ENCODE measurements at regions not wholly inside any gene's neighbourhood (a gene's known extent, or its start where the extent isn't known, plus 50 kb on each side); places are given as distances from the start of the nearest gene placed in this dataset.

GRCh38 chr3:117407317-117407716 lies 697.7 kb downstream of the TUSC7 start:
- no peaks in the 10 kb centered on the region for H3K36me3 ChIP-seq
- H3K27me3 ChIP-seq: no peaks in the 10 kb centered on the region
- no peaks in the 10 kb centered on the region for H3K4me1 ChIP-seq
- H3K4me3 ChIP-seq: no peak overlapping the region
- no peak for DNase-seq
- TF ChIP-seq POLR2A (IDR thresholded peaks at IDR 0.05) (no peak), CTCF (IDR thresholded peaks at IDR 0.05) (peak in 3 of 6 experiments; percentile 22 to 41 (median 24))
- H3K9me3 ChIP-seq: no peaks in the 10 kb centered on the region
- no peak overlapping the region for H3K27ac ChIP-seq

GRCh38 chr3:117408811-117409210 lies 699.2 kb downstream of the TUSC7 start:
- Histone ChIP-seq H3K27ac (no peak overlapping the region), H3K9me3 (no peaks in the 10 kb centered on the region)
- DNase-seq: no peak

GRCh38 chr3:117409256-117409655 lies 699.7 kb downstream of the TUSC7 start:
- no peak for TF ChIP-seq CTCF (IDR thresholded peaks at IDR 0.05)
- TF ChIP-seq POLR2A (IDR thresholded peaks at IDR 0.05): no peak
- H3K4me1 ChIP-seq: no peaks in the 10 kb centered on the region
- no peaks in the 10 kb centered on the region for H3K27me3 ChIP-seq
- no peak overlapping the region for H3K27ac ChIP-seq
- H3K4me3 ChIP-seq: no peak overlapping the region
- no peaks in the 10 kb centered on the region for H3K36me3 ChIP-seq
- H3K9me3 ChIP-seq: no peaks in the 10 kb centered on the region
- DNase-seq: no peak

More at GRCh38 chr3:117408811-117409210, 699.2 kb downstream of the TUSC7 start:
- Histone ChIP-seq H3K4me1 (no peaks in the 10 kb centered on the region), H3K4me3 (no peak overlapping the region), H3K27me3 (no peaks in the 10 kb centered on the region), H3K36me3 (no peaks in the 10 kb centered on the region)
- TF ChIP-seq POLR2A (IDR thresholded peaks at IDR 0.05) (no peak), CTCF (IDR thresholded peaks at IDR 0.05) (no peak)

- no peak for DNase-seq
- Histone ChIP-seq H3K9me3 (no peaks in the 10 kb centered on the region), H3K27ac (no peak overlapping the region), H3K27me3 (no peaks in the 10 kb centered on the region), H3K4me3 (no peak overlapping the region), H3K36me3 (no peaks in the 10 kb centered on the region), H3K4me1 (no peaks in the 10 kb centered on the region)
- TF ChIP-seq CTCF (IDR thresholded peaks at IDR 0.05): no peak
- TF ChIP-seq POLR2A (IDR thresholded peaks at IDR 0.05): no peak
Measured at GRCh38 chr3:117409701-117410459, 700.3 kb downstream of the TUSC7 start.

GRCh38 chr3:117411971-117412370 lies 702.4 kb downstream of the TUSC7 start:
- no peaks in the 10 kb centered on the region for H3K27me3 ChIP-seq
- no peak for DNase-seq
- no peaks in the 10 kb centered on the region for H3K9me3 ChIP-seq
- H3K27ac ChIP-seq: no peak overlapping the region
- H3K4me3 ChIP-seq: no peak overlapping the region
- TF ChIP-seq CTCF (IDR thresholded peaks at IDR 0.05) (no peak), POLR2A (IDR thresholded peaks at IDR 0.05) (no peak)
- H3K4me1 ChIP-seq: no peaks in the 10 kb centered on the region
- H3K36me3 ChIP-seq: no peaks in the 10 kb centered on the region

Data from Peyer's patch (tissue), 4 donors.